WTC11 (cell line): ENCODE measurements at regions not wholly inside any gene's neighbourhood (a gene's known extent, or its start where the extent isn't known, plus 50 kb on each side); places are given as distances from the start of the nearest gene placed in this dataset.

Experiments
- ATAC-seq: fragments of 200-7000 bp; cut with Tn5 transposase; 2 replicates; pipeline ENCODE4 v1.10.0; 2021; ENCODE audit warnings: mild to moderate bottlenecking, moderate library complexity
- CTCF ChIA-PET: fragments of 300-600 bp; sonication (Branson Sonifier 250); formaldehyde crosslinking; loops from one replicate; lab custom pipeline; 2021; ENCODE audit warnings: antibody characterized with exemption; lab: Charles Lee
- POLR2A ChIA-PET: fragments of 350-600 bp; sonication (Branson Sonifier 250); formaldehyde crosslinking; loops from one replicate; lab custom pipeline; 2021; ENCODE audit warnings: antibody characterized with exemption; lab: Charles Lee
- DNase-seq: peaks from one replicate; pipeline ENCODE4 v3.0.0; 2021; ENCODE audit warnings: low spot score
- H3K27ac Mint-ChIP-seq: 2 replicates; pipeline ENCODE4 v1.8.0; 2021; ENCODE audit warnings: mixed read lengths
- H3K27me3 Mint-ChIP-seq: 2 replicates; pipeline ENCODE4 v1.8.0; 2021; ENCODE audit warnings: low read depth, mild to moderate bottlenecking, moderate library complexity, mixed read lengths
- H3K36me3 Mint-ChIP-seq: 2 replicates; pipeline ENCODE4 v1.8.0; 2021; ENCODE audit warnings: mixed read lengths
- H3K4me1 Mint-ChIP-seq: 2 replicates; pipeline ENCODE4 v1.8.0; 2022; ENCODE audit warnings: mixed read lengths
- H3K4me3 Mint-ChIP-seq: 2 replicates; pipeline ENCODE4 v1.8.0; 2021; ENCODE audit warnings: mild to moderate bottlenecking, moderate library complexity, mixed read lengths
- H3K9me3 Mint-ChIP-seq: 2 replicates; pipeline ENCODE4 v1.8.0; 2021; ENCODE audit warnings: mixed read lengths
- ARID4B ChIP-seq: sonication (generic); formaldehyde crosslinking; IDR thresholded peaks from 2 replicates; pipeline ENCODE4 v1.8.0; 2023; ENCODE audit warnings: missing genetic modification reagents, mild to moderate bottlenecking, borderline replicate concordance
- ATF3 ChIP-seq: sonication (generic); formaldehyde crosslinking; conservative IDR thresholded peaks from 2 replicates; pipeline ENCODE4 v1.8.1; 2022; ENCODE audit warnings: mild to moderate bottlenecking, missing genetic modification reagents
- ESRRA ChIP-seq: sonication (generic); formaldehyde crosslinking; IDR thresholded peaks from 2 replicates; pipeline ENCODE4 v1.8.1; 2022; ENCODE audit warnings: mild to moderate bottlenecking, missing genetic modification reagents, borderline replicate concordance
- FOXK1 ChIP-seq: sonication (generic); formaldehyde crosslinking; IDR thresholded peaks from 2 replicates; pipeline ENCODE4 v1.8.0; 2022; ENCODE audit warnings: mild to moderate bottlenecking, moderate library complexity, missing genetic modification reagents
- GRHL2 ChIP-seq: fragments of 250-450 bp; sonication (Bioruptor Pico); IDR thresholded peaks from 2 replicates; pipeline ENCODE4 v1.8.0; 2022; ENCODE audit warnings: mild to moderate bottlenecking, moderate library complexity; ENCODE audit not compliant: insufficient replicate concordance, severe bottlenecking
- IRF2 ChIP-seq: sonication (generic); formaldehyde crosslinking; IDR thresholded peaks from 2 replicates; pipeline ENCODE4 v1.8.0; 2022; ENCODE audit warnings: low read depth, missing genetic modification reagents, borderline replicate concordance
- NFATC4 ChIP-seq: fragments of 250-450 bp; sonication (Bioruptor Pico); IDR thresholded peaks from 2 replicates; pipeline ENCODE4 v1.9.0; 2021; ENCODE audit warnings: mild to moderate bottlenecking
- NR2C2 ChIP-seq: sonication (generic); formaldehyde crosslinking; IDR thresholded peaks from 2 replicates; pipeline ENCODE4 v1.8.0; 2022; ENCODE audit warnings: mild to moderate bottlenecking, missing genetic modification reagents
- NR3C1 ChIP-seq: sonication (generic); formaldehyde crosslinking; conservative IDR thresholded peaks from 2 replicates; pipeline ENCODE4 v1.8.1; 2023; ENCODE audit warnings: low read depth, mild to moderate bottlenecking, missing genetic modification reagents
- OVOL2 ChIP-seq: fragments of 250-450 bp; sonication (Bioruptor Pico); IDR thresholded peaks from 2 replicates; pipeline ENCODE4 v1.9.0; 2021; ENCODE audit warnings: mild to moderate bottlenecking, borderline replicate concordance
- PREB ChIP-seq: sonication (generic); formaldehyde crosslinking; IDR thresholded peaks from 2 replicates; pipeline ENCODE4 v1.8.1; 2022; ENCODE audit warnings: mild to moderate bottlenecking, missing genetic modification reagents, moderate library complexity, borderline replicate concordance
- PRRX2 ChIP-seq: fragments of 250-450 bp; sonication (Bioruptor Pico); IDR thresholded peaks from 2 replicates; pipeline ENCODE4 v1.8.0; 2021; ENCODE audit warnings: mild to moderate bottlenecking
- SOX15 ChIP-seq: fragments of 250-450 bp; sonication (Bioruptor Pico); IDR thresholded peaks from 2 replicates; pipeline ENCODE4 v1.9.0; 2021; ENCODE audit warnings: mild to moderate bottlenecking
- TEAD4 ChIP-seq: sonication (generic); formaldehyde crosslinking; IDR thresholded peaks from 2 replicates; pipeline ENCODE4 v1.8.0; 2022; ENCODE audit warnings: mild to moderate bottlenecking, missing genetic modification reagents
- ZNF121 ChIP-seq: sonication (generic); formaldehyde crosslinking; IDR thresholded peaks from 2 replicates; pipeline ENCODE4 v1.8.0; 2023; ENCODE audit warnings: missing genetic modification reagents
- ZNF317 ChIP-seq: sonication (generic); formaldehyde crosslinking; IDR thresholded peaks from 2 replicates; pipeline ENCODE4 v1.8.1; 2023; ENCODE audit warnings: low read depth, mild to moderate bottlenecking, moderate library complexity, missing genetic modification reagents, borderline replicate concordance
- ZNF396 ChIP-seq: fragments of 250-450 bp; sonication (Bioruptor Pico); IDR thresholded peaks from 2 replicates; pipeline ENCODE4 v1.8.0; 2021; ENCODE audit warnings: mild to moderate bottlenecking, moderate library complexity, borderline replicate concordance
- ZNF423 ChIP-seq: fragments of 250-450 bp; sonication (Bioruptor Pico); IDR thresholded peaks from 2 replicates; pipeline ENCODE4 v2.1.2; 2022; ENCODE audit warnings: mild to moderate bottlenecking, moderate library complexity
- TF ChIP-seq, protein P1 (sequence below): sonication (generic); formaldehyde crosslinking; IDR thresholded peaks from 2 replicates; pipeline ENCODE4 v1.8.0; 2022; ENCODE audit warnings: mild to moderate bottlenecking, missing genetic modification reagents
- TF ChIP-seq, protein P2 (sequence below): fragments of 250-450 bp; sonication (Bioruptor Pico); conservative IDR thresholded peaks from 2 replicates; pipeline ENCODE4 v1.9.0; 2021; ENCODE audit warnings: mild to moderate bottlenecking
- TF ChIP-seq, protein P3 (sequence below): sonication (generic); formaldehyde crosslinking; IDR thresholded peaks from 2 replicates; pipeline ENCODE4 v1.8.1; 2023; ENCODE audit warnings: mild to moderate bottlenecking, missing genetic modification reagents
- TF ChIP-seq, protein P4 (sequence below): sonication (generic); formaldehyde crosslinking; IDR thresholded peaks from 2 replicates; pipeline ENCODE4 v1.8.0; 2022; ENCODE audit warnings: mild to moderate bottlenecking, missing genetic modification reagents

DNA sequence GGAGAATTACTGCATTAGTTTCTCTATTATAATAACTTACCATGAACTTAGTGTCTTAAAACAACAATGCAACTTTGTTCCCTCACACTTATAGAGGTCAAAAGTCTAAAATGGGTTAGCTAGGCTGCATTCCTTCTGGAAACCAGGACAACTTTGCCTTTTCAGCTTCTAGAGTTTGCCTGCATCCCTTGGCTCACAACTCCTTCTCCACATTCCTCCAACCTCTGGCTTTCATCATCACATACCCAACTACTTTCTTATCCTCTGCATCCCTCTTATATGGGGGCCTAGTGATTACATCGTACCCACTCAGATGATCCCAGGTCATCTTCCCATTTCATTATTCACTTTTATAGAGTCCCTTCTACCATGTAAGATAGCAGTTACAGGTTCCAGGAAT is 251.1 kb downstream of the C12orf50 start:
- TF ChIP-seq ZNF121 (no peak), NR3C1 (no peak), ZNF423 (CRISPR knock-in tag) (no peak), PREB (no peak), ATF3 (CRISPR knock-in tag) (no peak), SOX15 (CRISPR knock-in tag) (no peak), ESRRA (CRISPR knock-in tag) (no peak), GRHL2 (no peak), ARID4B (CRISPR knock-in tag) (no peak)
- ChIA-PET CTCF (no interaction called here), POLR2A (no interaction called here)
- no peak overlapping the region for H3K27ac Mint-ChIP-seq
- no peak for ATAC-seq
- H3K4me1 Mint-ChIP-seq, result no peaks in the 10 kb centered on the region
- no peak for DNase-seq
- no peak overlapping the region for H3K4me3 Mint-ChIP-seq
- H3K27me3 Mint-ChIP-seq, result no peaks in the 10 kb centered on the region
- no peaks in the 10 kb centered on the region for H3K36me3 Mint-ChIP-seq
- peaks cover 8% of the 10 kb centered on the region; the same call in 1 of the 2 replicates for H3K9me3 Mint-ChIP-seq

- ChIA-PET CTCF (no interaction called here), POLR2A (no interaction called here)
- Mint-ChIP-seq H3K27me3 (no peaks in the 10 kb centered on the region), H3K36me3 (no peaks in the 10 kb centered on the region), H3K4me3 (no peak overlapping the region), H3K4me1 (no peaks in the 10 kb centered on the region), H3K9me3 (peaks cover 10% of the 10 kb centered on the region; the same call in 1 of the 2 replicates), H3K27ac (no peak overlapping the region)
- DNase-seq, result no peak
- ATAC-seq, result no peak
- no peak for TF ChIP-seq TEAD4
- TF ChIP-seq FOXK1 (CRISPR knock-in tag), result no peak
- TF ChIP-seq, protein P1, sequence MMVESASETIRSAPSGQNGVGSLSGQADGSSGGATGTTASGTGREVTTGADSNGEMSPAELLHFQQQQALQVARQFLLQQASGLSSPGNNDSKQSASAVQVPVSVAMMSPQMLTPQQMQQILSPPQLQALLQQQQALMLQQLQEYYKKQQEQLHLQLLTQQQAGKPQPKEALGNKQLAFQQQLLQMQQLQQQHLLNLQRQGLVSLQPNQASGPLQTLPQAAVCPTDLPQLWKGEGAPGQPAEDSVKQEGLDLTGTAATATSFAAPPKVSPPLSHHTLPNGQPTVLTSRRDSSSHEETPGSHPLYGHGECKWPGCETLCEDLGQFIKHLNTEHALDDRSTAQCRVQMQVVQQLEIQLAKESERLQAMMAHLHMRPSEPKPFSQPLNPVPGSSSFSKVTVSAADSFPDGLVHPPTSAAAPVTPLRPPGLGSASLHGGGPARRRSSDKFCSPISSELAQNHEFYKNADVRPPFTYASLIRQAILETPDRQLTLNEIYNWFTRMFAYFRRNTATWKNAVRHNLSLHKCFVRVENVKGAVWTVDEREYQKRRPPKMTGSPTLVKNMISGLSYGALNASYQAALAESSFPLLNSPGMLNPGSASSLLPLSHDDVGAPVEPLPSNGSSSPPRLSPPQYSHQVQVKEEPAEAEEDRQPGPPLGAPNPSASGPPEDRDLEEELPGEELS (CRISPR knock-in tag), result no peak
- TF ChIP-seq, protein P2, sequence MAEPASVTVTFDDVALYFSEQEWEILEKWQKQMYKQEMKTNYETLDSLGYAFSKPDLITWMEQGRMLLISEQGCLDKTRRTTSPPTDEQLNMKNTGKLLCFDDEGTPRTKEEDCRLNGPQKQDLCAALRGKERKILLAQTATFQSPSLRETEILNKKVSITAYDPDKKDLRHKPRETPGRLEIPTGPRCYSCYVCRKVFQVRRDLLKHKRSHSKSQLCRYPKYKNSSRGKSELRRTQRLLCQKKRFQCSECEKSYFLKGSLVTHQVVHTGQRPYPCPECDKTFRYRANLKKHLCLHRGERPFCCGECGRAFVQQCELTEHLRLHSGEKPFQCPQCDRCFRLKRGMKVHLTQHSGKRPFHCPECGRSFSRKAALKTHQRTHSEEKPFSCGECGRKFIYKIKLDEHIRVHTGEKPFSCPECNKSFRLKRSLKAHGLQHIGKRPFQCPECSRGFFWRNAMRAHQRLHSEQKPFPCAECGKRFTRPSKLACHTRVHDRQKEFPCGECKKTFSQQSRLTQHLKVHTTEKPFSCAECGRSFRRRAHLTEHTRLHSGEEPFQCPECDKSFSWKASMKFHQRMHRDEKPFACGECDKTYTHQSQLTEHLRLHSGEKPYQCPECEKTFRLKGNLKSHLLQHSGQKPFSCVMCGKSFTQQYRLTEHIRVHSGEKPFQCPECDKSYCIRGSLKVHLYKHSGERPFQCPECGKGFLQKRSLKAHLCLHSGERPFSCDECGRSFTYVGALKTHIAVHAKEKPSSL, result no peak
- no peak for TF ChIP-seq PRRX2
- no peak for TF ChIP-seq ZNF396 (CRISPR knock-in tag)
- TF ChIP-seq, protein P3, sequence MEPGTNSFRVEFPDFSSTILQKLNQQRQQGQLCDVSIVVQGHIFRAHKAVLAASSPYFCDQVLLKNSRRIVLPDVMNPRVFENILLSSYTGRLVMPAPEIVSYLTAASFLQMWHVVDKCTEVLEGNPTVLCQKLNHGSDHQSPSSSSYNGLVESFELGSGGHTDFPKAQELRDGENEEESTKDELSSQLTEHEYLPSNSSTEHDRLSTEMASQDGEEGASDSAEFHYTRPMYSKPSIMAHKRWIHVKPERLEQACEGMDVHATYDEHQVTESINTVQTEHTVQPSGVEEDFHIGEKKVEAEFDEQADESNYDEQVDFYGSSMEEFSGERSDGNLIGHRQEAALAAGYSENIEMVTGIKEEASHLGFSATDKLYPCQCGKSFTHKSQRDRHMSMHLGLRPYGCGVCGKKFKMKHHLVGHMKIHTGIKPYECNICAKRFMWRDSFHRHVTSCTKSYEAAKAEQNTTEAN (CRISPR knock-in tag), result no peak
- TF ChIP-seq, protein P4, sequence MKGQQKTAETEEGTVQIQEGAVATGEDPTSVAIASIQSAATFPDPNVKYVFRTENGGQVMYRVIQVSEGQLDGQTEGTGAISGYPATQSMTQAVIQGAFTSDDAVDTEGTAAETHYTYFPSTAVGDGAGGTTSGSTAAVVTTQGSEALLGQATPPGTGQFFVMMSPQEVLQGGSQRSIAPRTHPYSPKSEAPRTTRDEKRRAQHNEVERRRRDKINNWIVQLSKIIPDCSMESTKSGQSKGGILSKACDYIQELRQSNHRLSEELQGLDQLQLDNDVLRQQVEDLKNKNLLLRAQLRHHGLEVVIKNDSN (CRISPR knock-in tag), result no peak
- TF ChIP-seq NR2C2 (CRISPR knock-in tag), result no peak
- TF ChIP-seq IRF2 (CRISPR knock-in tag), result no peak
- TF ChIP-seq ZNF317, result no peak
- TF ChIP-seq OVOL2 (CRISPR knock-in tag), result no peak
- TF ChIP-seq NFATC4, result no peak
These were observed 253.4 kb downstream of the C12orf50 start for GRCh38 chr12:87775784-87776183.
